HG03354 (cell line): ENCODE measurements at regions not wholly inside any gene's neighbourhood (a gene's known extent, or its start where the extent isn't known, plus 50 kb on each side); places are given as distances from the start of the nearest gene placed in this dataset.
"Not testable (repeated sequence)": the region's sequence is repeated elsewhere in the genome, so short reads cannot be mapped to it uniquely, and the experiment has no call there.

ENCODE experiments used
- ATAC-seq: cut with Tn5 transposase; IDR thresholded peaks from one replicate; pipeline ENCODE4 v1.9.1; 2021; ENCODE audit warnings: mild to moderate bottlenecking; ENCODE audit not compliant: unreplicated experiment, poor library complexity, severe bottlenecking

DNA sequence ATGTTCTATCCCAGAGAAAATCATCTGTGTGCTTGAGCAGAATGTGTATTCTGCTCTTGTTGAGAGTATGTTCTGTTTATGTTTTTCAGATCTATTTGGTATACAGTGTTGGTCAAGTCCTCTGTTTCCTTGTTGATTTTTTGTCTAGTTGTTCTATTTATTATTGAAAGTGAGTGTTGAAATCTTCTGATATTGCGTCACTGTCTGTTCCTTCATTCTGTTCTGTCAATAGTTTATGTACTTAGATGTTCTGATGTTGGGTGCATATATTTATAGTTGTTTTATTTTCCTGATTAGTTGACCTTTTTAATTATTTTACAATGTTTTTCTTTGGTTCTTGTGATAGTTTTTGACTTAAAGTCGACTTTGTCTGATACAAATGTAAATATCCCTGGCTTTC is 458.7 kb upstream of the HSF2 start:
- ATAC-seq: no peak

GRCh38 chr6:121944354-121944753 is 455.1 kb upstream of the HSF2 start:
- ATAC-seq: no peak

DNA sequence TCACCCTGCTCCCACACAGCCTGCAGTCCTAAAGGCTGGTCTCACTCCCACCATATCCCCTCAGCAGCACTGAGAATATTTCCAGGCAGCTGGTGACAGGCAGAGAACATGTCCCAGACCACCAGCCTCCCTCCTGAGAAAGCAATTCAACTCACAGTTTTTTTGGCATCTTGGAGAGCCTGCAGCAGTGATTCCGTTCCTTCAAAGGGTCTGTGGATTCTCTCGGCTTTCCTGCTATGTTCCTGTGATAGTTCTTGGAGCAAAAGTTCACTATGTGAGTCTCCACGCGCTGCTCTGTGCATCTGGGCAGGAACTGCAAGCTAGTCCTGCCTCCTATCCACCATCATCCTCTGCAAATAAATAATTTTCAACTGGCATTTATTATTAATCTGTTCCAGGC is 448.3 kb upstream of the HSF2 start:
- ATAC-seq: no peak

GRCh38 chr6:121951918-121952379 is 447.5 kb upstream of the HSF2 start:
- ATAC-seq: no peak

DNA sequence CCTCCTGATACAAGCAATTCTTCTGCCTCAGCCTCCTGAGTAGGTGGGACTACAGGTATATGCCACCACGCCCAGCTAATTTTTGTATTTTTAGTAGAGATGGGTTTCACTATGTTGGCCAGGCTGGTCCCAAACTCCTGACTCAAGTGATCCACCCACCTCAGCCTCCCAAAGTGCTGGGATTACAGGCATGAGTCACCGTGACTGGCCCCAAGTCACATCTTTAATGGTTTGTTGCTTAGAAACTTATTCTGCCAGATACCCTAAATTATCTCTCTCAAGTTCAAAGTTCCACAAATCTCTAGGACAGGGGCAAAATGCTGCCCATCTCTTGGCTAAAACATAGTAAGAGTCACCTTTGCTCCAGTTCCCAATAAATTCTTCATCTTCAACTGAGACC is 444.1 kb upstream of the HSF2 start:
- ATAC-seq: not testable (repeated sequence)

GRCh38 chr6:121956782-121957181 is 442.7 kb upstream of the HSF2 start:
- no peak for ATAC-seq

DNA sequence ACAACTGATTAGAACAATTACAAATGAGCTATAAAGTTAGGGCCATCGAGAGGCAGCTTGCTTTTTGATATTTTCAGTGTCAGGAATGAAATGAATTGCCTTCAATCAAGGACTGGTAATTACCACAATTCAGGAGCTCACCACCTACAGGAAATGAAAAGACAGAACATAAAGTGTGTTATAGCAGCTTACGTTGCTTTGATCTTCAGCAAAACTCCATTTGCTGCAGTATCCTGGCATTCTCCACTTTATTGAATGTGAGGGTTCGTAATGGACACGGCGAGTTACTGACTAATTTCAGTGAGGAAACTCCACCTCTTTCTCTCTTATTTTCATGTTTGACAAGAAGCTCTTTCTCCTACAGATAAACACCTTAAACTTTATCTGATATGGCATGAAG is 440.0 kb upstream of the HSF2 start:
- ATAC-seq: no peak

DNA sequence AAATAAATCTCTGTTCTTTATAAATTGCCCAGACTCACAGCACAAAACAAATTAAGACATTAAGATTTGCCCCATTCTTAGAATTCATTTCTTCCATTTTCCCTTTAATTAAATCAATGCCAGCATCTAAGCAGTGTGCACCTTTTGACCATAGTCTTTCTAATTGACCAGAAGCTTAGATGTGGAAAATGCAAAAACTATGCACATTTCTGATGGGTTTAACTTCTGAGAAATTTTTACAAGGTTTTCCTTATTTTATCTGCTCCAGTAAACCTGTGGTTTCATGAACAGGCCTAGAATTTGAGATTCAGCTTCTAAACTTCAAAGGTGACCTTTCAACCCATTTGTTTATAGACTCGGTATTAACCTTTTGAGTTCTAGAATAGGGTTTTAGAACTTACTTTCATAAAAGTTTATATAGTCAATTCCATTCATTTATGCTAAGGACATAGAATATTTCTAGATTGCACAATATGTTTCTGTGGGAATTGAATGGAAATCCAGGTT is 437.8 kb upstream of the HSF2 start:
- ATAC-seq: no peak

- no peak for ATAC-seq
Observed at GRCh38 chr6:121963826-121964225, 435.6 kb upstream of the HSF2 start.

DNA sequence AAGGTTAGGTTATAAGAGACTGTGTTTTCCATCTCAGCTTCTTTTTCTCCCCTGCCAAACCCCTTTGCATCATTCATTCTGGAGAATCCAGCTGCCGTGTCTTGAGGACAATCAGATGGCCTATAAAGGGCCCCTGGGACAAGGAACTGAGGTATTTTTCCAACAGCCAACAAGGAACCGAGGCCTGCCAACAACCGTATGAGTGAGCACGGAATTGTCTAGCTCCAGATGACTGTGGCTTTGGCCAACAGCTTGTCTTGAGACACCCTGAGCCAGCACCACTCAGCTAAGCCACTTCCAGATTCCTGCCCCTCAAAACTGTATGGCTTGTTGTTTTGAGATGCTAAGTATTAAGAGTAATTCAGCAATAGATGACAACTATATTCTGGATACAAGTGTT is 433.7 kb upstream of the HSF2 start:
- ATAC-seq: no peak

- ATAC-seq: no peak
Observed at GRCh38 chr6:121967631-121968030, 431.8 kb upstream of the HSF2 start.

GRCh38 chr6:121971931-121972335 is 427.5 kb upstream of the HSF2 start:
- ATAC-seq: no peak

DNA sequence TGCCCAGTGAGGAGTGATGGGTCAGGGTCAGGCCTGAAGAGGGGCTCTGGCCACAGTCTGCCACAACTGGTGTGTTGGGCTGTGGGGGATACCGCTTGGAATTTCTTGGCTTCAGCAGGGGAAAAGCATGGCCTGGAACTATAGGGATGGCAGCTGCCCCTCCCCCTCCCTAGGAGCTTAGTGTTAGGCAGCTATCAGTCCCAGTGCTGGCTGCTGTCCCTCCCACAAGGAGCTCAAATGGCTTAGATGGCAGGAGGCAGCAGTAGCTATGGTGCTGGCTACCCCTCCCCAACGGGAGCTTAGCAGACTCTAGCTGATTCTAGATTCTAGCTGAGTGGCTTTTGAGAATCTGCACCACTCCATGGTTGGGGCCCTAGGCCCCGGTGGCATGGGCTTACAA is 414.5 kb upstream of the HSF2 start:
- ATAC-seq: no peak

- ATAC-seq: no peak
Observed at GRCh38 chr6:121993362-121993761, 406.1 kb upstream of the HSF2 start.

GRCh38 chr6:121994919-121995318 is 404.5 kb upstream of the HSF2 start:
- ATAC-seq: no peak

DNA sequence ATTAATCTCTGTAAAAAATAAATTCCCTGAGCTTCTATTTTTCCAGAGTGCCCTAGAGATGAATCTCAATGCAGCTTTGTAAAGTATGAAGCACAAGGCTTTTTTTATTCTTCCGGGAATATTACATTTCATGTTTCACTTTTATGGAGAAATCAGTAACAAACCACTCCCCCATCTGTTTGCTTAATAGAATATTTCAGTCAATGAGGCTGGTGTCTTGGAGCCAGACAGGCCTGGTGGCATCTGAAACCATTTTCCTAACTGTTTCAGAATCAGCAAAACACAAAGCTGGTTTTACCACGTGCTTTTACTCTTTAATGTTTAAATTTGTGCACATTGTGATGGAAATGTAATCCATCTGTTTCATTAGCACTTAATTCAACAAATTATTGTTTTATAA is 400.8 kb upstream of the HSF2 start:
- ATAC-seq: no peak

- no peak for ATAC-seq
Observed at GRCh38 chr6:121999456-122000065, 399.9 kb upstream of the HSF2 start.

DNA sequence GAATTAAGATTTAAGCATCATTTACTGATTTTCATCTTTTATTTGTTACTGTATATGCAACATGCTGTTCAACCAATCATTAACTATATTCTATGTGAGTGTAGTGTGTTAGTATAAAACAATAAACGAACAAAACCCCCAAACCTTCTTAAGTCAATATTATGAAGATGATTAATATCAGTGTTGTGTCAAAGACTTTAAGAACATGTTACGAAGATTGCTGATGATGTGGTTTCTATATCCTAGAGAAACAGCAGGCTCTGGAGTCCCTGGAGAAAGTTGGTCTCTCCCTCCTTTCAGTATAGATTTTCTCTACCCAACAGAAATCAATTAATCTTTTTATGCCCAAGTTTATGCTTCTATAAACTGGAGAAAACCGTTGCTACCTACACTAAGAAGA is 393.8 kb upstream of the HSF2 start:
- no peak for ATAC-seq

DNA sequence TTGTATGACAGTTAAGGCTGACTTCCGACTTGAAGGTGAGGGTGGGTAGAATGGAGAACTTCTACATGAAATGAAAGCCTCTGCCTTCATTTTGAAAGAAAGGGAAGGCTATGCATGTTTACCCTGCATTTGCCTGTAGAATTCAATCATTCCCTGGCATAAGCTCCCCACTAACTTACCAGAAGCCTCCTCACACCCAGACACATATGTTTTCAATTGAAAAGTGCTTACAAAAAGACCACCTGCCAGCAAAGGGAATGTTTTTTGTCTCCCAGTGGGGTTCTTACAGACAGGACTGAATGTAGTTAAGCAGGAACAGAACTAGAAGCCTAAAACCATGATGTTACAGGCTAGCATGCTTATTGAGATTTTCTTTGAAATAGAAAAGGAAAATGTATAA is 392.1 kb upstream of the HSF2 start:
- ATAC-seq: no peak

DNA sequence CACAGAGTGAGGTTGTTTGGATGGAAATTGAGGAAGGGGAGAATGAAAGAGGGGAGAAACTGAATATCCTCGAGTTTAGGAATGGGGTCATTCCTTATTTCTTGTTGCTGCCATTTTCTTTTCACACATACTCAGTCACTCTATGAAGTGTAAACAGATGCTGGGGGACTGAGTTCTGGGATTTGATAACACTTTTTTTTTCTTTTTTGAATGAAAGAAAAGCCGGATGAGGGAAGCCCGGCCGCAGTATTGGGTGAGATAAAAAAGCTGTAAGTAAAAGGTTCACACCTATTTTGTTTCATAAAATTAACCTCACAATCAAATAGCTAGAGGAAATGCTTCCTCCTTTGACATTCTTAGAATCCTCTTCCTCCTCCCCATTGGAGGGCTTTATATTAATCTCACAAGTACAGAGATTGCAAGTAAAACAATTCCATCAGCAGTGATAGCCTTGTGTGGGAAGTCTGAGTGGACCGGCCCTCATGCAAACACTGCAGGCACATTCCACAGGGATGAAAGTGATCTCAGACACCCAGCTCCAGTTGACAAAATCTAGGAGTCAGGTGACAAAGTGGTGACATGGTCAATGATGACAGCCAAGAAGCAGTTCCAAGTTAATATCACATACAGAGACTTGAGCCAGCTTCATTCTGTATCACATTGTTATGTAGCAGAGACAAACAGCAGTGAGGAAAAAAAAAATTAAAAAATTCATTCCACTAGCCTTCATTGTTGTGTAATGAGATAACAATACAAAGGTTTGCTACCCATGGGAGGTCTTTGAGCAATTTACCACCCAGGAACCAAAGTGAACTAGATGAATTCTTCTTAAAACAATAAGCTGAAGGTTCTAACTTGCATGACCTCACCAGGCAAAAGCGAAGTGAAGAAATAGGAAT is 391.1 kb upstream of the HSF2 start:
- ATAC-seq: no peak

GRCh38 chr6:122009000-122009350 is 390.5 kb upstream of the HSF2 start:
- no peak for ATAC-seq
